ENCODE measurements at regions not wholly inside any gene's neighbourhood (a gene's known extent, or its start where the extent isn't known, plus 50 kb on each side); places are given as distances from the start of the nearest gene placed in this dataset.

GRCh38 chr4:173940146-173940545, 343.3 kb downstream of the FBXO8 start:
- TF ChIP-seq CTCF (conservative IDR thresholded peaks at IDR 0.05 in 1 of 2, IDR thresholded peaks at IDR 0.05 in 1 of 2; ENCODE audit: extremely low read depth in 1 of 2, insufficient read depth in 1 of 2, low read depth in 1 of 2, low read length in 2 of 2) = no peak
- no peak for TF ChIP-seq EZH2 (IDR thresholded peaks at IDR 0.05; ENCODE audit: borderline replicate concordance, low read length)

All from mammary epithelial cell (primary cell).